Stimulated activated memory B cell treated with anti-CD40 and anti-IgM and Interleukin-4, amounts not matched to agents 10 μg/mL and 1 μg/mL and 100 μg/mL, for 72 hours (primary cell): ENCODE measurements at regions not wholly inside any gene's neighbourhood (a gene's known extent, or its start where the extent isn't known, plus 50 kb on each side); places are given as distances from the start of the nearest gene placed in this dataset.

Source experiments
- ATAC-seq: fragments of 150-1000 bp; cut with Tn5 transposase; 2 replicates; pipeline ENCODE4 v1.10.0; 2021
- H3K27ac Mint-ChIP-seq: one replicate; pipeline ENCODE4 v1.8.0; 2022; ENCODE audit warnings: mild to moderate bottlenecking, mixed read lengths
- H3K27me3 Mint-ChIP-seq: one replicate; pipeline ENCODE4 v1.8.0; 2022; ENCODE audit warnings: mixed read lengths
- H3K36me3 Mint-ChIP-seq: one replicate; pipeline ENCODE4 v1.8.0; 2022; ENCODE audit warnings: mixed read lengths
- H3K4me1 Mint-ChIP-seq: one replicate; pipeline ENCODE4 v1.8.0; 2022; ENCODE audit warnings: mixed read lengths
- H3K4me3 Mint-ChIP-seq: one replicate; pipeline ENCODE4 v1.8.0; 2022; ENCODE audit warnings: mild to moderate bottlenecking, moderate library complexity, mixed read lengths
- H3K9me3 Mint-ChIP-seq: one replicate; pipeline ENCODE4 v1.8.0; 2022; ENCODE audit warnings: mixed read lengths

DNA sequence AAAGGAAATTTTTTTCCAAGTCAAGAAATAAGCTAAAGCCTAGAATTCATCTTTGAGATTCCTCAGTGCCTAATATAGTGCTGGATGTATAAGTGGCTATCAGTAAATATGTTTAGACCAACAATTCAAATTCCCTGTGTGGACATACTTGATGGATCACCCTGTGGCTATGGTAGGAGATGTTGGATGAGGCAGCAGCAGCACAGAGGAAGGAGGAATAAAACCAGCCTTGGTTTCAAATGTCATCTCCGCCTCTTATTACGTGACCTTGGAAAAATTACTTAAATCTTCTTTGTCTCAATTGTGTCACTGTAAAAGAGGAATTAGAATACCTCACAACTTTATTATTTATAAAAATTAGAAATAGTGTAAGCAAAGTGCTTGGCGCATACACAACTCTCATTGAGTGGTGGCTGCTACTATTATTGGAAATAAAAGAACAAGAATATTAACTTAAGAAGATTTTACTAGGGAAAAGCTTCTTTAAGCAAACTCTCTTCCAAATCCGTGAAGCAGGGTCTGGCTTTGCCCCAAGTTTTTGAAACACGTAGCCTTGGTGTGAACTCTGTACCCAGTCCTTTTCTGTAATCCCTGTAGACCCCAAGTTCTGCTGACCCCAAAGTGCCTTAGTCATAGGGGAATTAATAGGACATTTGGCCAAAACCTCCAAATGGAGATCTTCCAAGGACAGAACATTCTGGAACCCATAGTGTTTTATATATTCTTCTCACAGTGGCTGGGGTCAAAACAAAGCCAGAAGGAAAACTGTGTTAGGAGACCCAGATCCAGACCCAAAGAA is 283.8 kb downstream of the PTEN start:
- ATAC-seq = no peak
- Mint-ChIP-seq H3K4me3 (no peak overlapping the region), H3K4me1 (peaks cover under 1% of the 10 kb centered on the region), H3K27me3 (no peaks in the 10 kb centered on the region), H3K9me3 (no peaks in the 10 kb centered on the region), H3K27ac (no peak overlapping the region), H3K36me3 (no peaks in the 10 kb centered on the region)

DNA sequence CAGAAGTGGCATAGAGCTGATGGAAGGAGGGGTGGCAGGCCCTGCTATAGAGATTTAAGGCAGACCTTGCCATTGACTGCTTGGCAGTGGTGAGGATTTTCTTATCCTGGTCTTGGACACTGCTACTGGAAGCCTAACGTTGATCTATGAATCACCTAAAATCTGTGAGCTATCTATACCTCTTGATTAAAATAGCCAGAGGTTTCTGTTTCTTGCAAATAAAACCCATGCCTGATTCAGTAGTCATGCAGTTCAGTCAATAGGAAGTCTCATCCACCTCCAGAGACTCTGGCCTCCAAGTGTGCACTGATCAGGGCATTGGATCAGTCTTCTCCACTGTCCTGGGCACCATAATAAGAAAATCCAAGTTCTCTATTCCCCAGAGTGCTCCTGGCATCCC is 286.5 kb downstream of the PTEN start:
- no peak for ATAC-seq
- Mint-ChIP-seq H3K4me3 (no peak overlapping the region), H3K4me1 (peaks cover 13% of the 10 kb centered on the region), H3K36me3 (no peaks in the 10 kb centered on the region), H3K9me3 (no peaks in the 10 kb centered on the region), H3K27ac (no peak overlapping the region), H3K27me3 (no peaks in the 10 kb centered on the region)

DNA sequence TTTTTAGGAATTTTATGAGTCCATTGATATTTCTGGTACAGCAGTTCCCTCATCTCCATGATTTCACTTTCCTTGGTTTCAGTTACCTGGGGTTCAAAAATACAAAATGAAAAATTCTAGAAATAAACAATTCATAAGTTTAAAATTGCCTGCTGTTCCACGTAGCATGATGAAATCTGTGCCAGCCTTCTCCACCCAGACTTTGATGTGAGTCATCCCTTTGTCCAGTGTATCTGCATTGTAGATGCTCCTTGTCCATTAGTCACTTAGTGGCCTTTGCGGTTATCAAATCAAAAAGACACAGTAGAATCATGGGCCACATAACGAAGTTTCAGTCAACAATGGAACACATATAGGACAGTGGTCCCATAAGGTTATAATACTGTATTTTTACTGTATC is 286.9 kb downstream of the PTEN start:
- no peak for ATAC-seq
- no peak overlapping the region for H3K27ac Mint-ChIP-seq
- H3K27me3 Mint-ChIP-seq = no peaks in the 10 kb centered on the region
- no peaks in the 10 kb centered on the region for H3K9me3 Mint-ChIP-seq
- H3K4me1 Mint-ChIP-seq = peaks cover 13% of the 10 kb centered on the region
- no peaks in the 10 kb centered on the region for H3K36me3 Mint-ChIP-seq
- H3K4me3 Mint-ChIP-seq = no peak overlapping the region

DNA sequence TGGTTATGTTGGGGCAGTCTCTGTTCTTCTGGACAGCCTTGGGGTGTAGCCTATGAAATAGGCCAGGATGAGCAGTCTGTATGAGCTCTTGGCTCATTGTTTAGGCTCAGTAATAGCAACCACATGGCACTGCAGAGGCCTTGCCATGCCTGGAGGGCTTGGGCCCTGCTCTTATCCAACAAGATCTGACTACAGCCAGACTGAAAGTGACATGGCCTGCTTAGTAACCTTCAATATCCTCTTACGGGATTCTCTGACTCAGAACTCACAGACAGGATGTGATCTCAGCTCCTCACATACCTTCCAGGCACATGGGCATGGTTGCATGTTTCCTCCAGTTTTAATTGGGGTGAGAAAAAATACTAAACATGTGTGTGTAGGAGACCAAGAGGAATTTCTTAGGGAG is 289.3 kb downstream of the PTEN start:
- Mint-ChIP-seq H3K4me3 (no peak overlapping the region), H3K27me3 (no peaks in the 10 kb centered on the region), H3K9me3 (no peaks in the 10 kb centered on the region), H3K4me1 (peaks cover 13% of the 10 kb centered on the region), H3K36me3 (no peaks in the 10 kb centered on the region), H3K27ac (peak overlapping the region; percentile 0)
- peak; percentile 84 for ATAC-seq

DNA sequence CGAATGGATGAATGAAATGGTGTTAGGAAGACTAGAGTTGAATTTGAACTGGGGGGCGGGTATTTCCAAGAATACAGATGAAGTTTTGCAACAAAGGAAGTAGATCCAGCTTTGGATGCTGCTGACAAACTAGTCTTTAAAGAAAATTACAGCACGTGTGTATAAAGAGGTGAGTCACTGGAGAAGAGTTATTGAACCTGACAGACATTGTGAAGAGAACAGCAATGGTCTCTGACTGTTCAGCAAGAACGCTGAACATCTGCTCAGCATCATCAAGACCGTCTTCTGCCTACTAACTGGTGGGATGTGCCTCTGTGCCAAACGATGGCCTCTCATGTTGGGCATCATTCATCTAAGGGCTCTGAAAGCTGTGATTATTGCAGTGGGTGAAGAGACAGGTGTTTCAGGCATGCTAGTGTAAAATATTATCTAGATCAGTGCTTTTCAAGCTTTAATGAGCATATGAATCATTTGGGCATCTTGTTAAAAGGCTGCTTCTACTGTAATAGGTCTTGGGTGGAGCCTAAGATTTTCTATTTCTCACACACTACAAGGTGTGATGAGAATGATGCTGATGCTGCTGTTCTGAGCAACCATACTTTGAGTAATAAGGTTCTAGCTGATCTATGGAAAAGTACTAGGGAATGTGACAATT is 291.3 kb downstream of the PTEN start:
- H3K9me3 Mint-ChIP-seq = no peaks in the 10 kb centered on the region
- no peak overlapping the region for H3K4me3 Mint-ChIP-seq
- H3K27me3 Mint-ChIP-seq = no peaks in the 10 kb centered on the region
- no peaks in the 10 kb centered on the region for H3K36me3 Mint-ChIP-seq
- H3K27ac Mint-ChIP-seq = no peak overlapping the region
- H3K4me1 Mint-ChIP-seq = peaks cover 20% of the 10 kb centered on the region
- no peak for ATAC-seq

DNA sequence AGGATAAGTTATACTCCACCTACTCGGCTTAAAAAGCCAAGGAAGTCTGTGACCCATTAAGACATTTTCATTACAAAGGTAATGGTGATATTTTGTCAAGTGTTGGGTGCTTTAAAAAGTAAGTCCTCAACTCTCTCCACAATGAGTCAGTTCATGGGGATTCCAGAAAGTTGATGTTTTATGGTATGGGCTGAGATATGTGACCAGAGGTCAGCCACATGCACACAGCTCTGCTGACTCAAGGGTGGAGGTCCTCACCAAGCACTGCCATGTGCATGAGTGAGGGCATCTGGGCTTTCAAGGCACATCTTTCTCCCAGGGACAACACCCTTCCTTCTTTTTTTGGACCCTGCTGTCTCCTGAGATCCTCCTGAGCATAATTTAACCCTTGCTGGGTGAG is 292.9 kb downstream of the PTEN start:
- Mint-ChIP-seq H3K36me3 (no peaks in the 10 kb centered on the region), H3K4me1 (peaks cover 20% of the 10 kb centered on the region), H3K4me3 (no peak overlapping the region), H3K27ac (no peak overlapping the region), H3K27me3 (no peaks in the 10 kb centered on the region), H3K9me3 (no peaks in the 10 kb centered on the region)
- ATAC-seq = no peak

DNA sequence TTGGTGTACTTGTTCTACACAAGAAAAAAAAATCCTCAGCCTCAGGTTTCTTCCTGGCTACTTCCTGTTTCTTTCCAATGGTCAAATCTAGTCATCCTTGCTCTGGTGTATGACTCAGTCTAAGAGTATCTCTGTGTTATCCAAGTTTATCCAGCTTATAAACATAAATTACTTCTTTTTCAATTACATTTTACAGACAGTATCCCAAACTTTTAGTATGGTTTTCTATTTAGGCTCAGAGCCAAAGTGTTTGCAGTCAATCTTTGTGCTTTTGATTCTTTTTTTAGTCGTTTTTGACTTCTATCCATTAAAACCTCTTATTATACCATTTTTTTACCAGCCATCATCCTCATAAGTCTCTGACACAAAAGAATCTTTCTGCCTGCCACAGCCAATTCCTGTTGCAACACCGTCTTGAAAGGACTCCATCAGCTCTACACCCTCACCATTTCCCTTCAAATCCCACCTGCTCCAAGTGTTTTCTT is 294.6 kb downstream of the PTEN start:
- Mint-ChIP-seq H3K4me1 (peaks cover 21% of the 10 kb centered on the region), H3K4me3 (no peak overlapping the region), H3K27me3 (no peaks in the 10 kb centered on the region), H3K9me3 (peaks cover 3% of the 10 kb centered on the region), H3K36me3 (no peaks in the 10 kb centered on the region), H3K27ac (no peak overlapping the region)
- ATAC-seq = no peak

DNA sequence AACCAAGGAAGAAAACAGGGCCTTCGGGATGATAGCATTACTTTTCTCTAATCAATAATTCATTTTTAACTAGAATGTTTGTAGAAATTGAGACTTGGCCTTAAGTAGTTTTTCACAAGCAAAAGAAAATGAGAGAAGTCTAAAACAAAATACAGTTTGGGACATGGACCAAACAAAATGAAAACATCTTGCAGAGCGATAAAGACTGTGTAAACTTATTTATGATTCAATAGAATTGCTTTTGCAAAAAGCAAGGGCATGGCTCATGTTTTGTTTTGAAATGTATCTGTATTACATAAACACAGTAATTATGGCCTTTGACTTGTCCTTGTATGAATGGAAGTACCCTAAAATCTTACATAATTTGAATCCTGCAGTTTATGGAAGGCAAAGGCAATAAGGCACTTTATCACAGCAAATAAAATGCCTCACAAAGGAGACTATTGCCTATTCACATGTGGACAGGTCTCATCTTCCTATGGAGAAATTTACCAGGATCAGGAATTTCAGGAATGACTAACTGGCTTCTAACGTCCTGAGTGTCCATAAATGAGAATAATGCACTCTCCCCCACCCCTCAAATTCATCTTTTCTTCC is 295.2 kb downstream of the PTEN start:
- Mint-ChIP-seq H3K4me1 (peaks cover 20% of the 10 kb centered on the region), H3K4me3 (no peak overlapping the region), H3K36me3 (no peaks in the 10 kb centered on the region), H3K27ac (no peak overlapping the region), H3K9me3 (peaks cover 3% of the 10 kb centered on the region), H3K27me3 (no peaks in the 10 kb centered on the region)
- no peak for ATAC-seq

DNA sequence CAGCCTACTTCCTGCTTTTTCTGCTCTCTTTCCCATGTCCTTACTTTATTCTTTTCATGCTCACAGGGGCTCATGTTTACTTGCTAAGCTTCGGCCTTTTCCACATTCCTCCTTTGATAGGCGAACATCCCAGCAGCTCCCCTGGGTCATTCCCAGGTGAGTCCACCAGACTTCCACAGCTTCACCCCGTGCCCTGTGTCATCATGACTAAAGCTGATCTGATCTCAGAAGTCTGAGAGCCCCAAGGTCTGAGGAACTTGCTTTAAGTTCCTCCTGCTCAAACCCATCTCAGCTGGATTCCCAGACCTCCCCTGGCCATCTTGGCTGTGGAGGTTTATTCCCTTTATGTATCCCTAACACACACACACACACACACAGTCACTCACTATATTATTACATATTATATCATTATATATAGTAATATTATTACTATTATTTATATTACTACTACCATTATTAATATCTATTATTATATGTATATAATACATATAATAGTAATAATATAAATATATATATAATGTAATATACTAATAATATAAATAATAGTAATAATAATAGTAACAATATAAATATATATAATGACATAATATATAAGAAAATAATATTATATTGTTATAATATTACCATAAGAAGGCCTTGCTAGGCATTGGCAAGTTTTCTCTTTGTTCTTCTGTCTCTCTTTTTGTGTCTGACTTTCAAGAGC is 295.9 kb downstream of the PTEN start:
- Mint-ChIP-seq H3K4me3 (no peak overlapping the region), H3K27ac (no peak overlapping the region)

DNA sequence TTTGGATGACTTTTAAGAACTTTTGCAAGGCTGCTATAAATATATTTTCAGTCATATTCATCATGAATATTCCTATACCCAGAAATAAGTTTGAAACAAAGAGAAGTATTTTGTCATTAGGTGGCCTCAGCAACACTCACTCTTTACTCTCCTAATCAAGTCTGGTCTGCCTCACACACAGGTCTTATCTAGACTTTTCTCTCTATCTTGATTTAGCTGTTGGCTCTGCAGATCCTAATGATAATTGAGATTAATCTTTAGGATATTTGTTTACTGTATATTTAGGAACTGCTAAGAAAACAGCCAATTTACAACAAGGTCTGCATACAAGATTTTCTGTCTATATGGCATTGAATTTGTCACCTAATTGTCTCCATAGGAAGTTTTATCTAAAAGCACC is 297.6 kb downstream of the PTEN start:
- H3K36me3 Mint-ChIP-seq = no peaks in the 10 kb centered on the region
- no peak overlapping the region for H3K27ac Mint-ChIP-seq
- peaks cover 3% of the 10 kb centered on the region for H3K9me3 Mint-ChIP-seq
- H3K27me3 Mint-ChIP-seq = no peaks in the 10 kb centered on the region
- H3K4me1 Mint-ChIP-seq = peaks cover 20% of the 10 kb centered on the region
- H3K4me3 Mint-ChIP-seq = no peak overlapping the region
- no peak for ATAC-seq

More for the DNA sequence above, 295.9 kb downstream of the PTEN start:
- H3K36me3 Mint-ChIP-seq = no peaks in the 10 kb centered on the region
- peaks cover 20% of the 10 kb centered on the region for H3K4me1 Mint-ChIP-seq
- H3K9me3 Mint-ChIP-seq = peaks cover 3% of the 10 kb centered on the region
- no peaks in the 10 kb centered on the region for H3K27me3 Mint-ChIP-seq
- no peak for ATAC-seq

DNA sequence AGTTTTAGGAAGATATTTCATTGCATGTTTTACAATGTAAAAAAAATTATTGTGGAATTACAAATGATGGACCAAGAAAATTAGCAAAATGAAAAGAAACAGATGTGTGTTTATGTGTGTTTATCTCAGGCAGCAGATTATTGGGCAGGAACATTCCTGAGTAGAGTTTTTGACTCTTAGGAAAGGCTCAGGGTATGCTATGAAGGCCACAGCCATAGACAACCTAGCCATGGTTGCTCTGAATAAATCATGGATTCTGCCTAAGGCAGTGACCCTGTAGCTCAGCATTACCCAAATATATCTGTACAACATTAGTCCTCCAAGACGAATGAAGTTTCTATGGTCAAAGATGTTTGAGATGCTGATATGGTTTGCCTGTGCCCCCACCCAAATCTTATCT is 298.3 kb downstream of the PTEN start:
- no peak overlapping the region for H3K4me3 Mint-ChIP-seq
- H3K9me3 Mint-ChIP-seq = peaks cover 3% of the 10 kb centered on the region
- no peak for ATAC-seq
- H3K4me1 Mint-ChIP-seq = peaks cover 20% of the 10 kb centered on the region
- no peak overlapping the region for H3K27ac Mint-ChIP-seq
- no peaks in the 10 kb centered on the region for H3K36me3 Mint-ChIP-seq
- no peaks in the 10 kb centered on the region for H3K27me3 Mint-ChIP-seq

DNA sequence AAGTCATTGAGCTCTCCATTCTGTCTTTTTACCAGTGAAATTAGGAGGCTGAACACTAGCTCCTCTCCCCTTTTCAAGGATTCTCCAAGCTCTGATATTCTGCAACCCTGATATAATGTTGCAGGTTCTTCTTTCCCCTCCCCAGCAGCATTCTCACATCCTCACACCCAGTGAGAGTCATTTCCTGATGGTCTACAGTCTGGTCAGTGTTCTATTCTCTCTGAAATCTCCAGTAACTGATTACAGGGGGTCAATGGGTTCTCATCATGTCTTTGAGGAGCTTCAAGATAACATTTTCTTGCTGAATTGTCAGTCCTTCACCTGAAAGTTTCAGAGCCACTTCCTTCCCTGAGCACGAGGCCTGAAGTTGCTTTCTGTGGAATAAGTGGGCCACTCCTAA is 299.4 kb downstream of the PTEN start:
- peaks cover 25% of the 10 kb centered on the region for H3K4me1 Mint-ChIP-seq
- no peaks in the 10 kb centered on the region for H3K36me3 Mint-ChIP-seq
- ATAC-seq = no peak
- H3K27ac Mint-ChIP-seq = no peak overlapping the region
- peaks cover 3% of the 10 kb centered on the region for H3K9me3 Mint-ChIP-seq
- no peaks in the 10 kb centered on the region for H3K27me3 Mint-ChIP-seq
- H3K4me3 Mint-ChIP-seq = no peak overlapping the region

DNA sequence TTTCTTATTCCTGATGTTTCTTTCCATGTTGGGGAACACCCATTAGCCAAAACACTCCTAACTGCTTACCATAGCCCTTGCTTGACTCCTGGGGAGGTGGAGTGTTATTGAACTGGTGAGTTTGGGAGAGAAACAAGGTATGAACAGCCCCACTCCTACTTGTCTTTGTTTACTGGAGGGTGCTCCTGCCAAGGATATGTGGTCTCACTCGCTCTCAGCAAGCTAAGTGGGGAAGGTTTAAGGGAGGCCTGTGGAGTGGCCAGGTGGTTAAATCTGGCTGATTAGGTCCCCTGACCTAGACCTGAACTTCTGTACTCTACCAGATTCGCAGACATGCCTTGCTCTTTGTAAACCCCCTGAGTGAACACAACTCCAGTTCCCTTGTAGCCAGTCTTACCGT is 300.1 kb downstream of the PTEN start:
- ATAC-seq = no peak
- no peaks in the 10 kb centered on the region for H3K27me3 Mint-ChIP-seq
- no peak overlapping the region for H3K4me3 Mint-ChIP-seq
- no peaks in the 10 kb centered on the region for H3K36me3 Mint-ChIP-seq
- no peak overlapping the region for H3K27ac Mint-ChIP-seq
- H3K4me1 Mint-ChIP-seq = peaks cover 19% of the 10 kb centered on the region
- peaks cover 3% of the 10 kb centered on the region for H3K9me3 Mint-ChIP-seq

DNA sequence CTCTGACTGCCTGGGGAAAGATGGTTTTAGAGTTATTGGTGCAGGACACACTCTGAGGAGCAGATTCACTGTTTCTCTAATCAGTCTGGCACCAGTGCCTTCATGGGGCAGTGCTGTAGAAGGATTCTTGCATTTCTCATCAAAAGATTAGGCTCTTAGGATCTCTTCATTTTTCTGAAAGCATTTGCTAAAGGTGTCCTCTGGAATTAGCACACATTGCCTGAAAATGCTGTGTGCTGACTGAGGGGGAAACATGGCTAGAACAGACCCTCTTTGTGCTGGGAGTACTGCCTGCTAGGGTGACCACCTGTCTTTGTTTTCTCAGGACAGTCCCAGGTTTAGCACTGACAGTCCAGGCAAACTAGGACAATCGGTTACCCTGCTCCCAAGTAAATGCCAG is 301.0 kb downstream of the PTEN start:
- Mint-ChIP-seq H3K27me3 (no peaks in the 10 kb centered on the region), H3K4me3 (no peak overlapping the region), H3K27ac (peak overlapping the region; percentile 37), H3K36me3 (no peaks in the 10 kb centered on the region), H3K9me3 (peaks cover 6% of the 10 kb centered on the region), H3K4me1 (peaks cover 19% of the 10 kb centered on the region)
- ATAC-seq = no peak

DNA sequence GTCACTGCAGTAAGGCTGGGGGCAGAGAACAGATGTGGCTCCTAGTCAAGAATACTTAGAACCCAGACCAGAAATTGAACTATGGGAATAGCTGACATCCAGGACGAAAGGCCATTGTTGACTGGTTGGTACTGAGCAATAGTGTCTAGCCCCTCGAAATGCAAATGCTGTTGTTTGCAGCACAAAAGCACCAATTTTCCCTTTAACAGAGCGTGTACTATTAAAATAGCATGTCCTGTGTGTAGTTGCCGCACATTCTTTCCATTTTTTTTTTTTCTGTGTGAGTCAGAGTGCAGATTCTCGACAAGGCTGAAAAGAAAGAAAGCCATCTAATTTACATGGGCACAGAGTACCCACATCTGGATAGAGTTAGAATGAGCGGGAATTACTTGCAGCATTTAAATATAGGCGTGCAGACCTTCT is 302.4 kb downstream of the PTEN start:
- H3K27me3 Mint-ChIP-seq = no peaks in the 10 kb centered on the region
- peaks cover 6% of the 10 kb centered on the region for H3K9me3 Mint-ChIP-seq
- H3K4me1 Mint-ChIP-seq = peaks cover 19% of the 10 kb centered on the region
- ATAC-seq = no peak
- H3K27ac Mint-ChIP-seq = no peak overlapping the region
- no peaks in the 10 kb centered on the region for H3K36me3 Mint-ChIP-seq
- no peak overlapping the region for H3K4me3 Mint-ChIP-seq
